GM21717 (cell line): ENCODE measurements at regions not wholly inside any gene's neighbourhood (a gene's known extent, or its start where the extent isn't known, plus 50 kb on each side); places are given as distances from the start of the nearest gene placed in this dataset.
"Not testable (repeated sequence)": the region's sequence is repeated elsewhere in the genome, so short reads cannot be mapped to it uniquely, and the experiment has no call there.

Experiments used
- ATAC-seq: cut with Tn5 transposase; IDR thresholded peaks from one replicate; pipeline ENCODE4 v1.9.1; 2021; ENCODE audit warnings: mild to moderate bottlenecking, moderate library complexity; ENCODE audit not compliant: unreplicated experiment

DNA sequence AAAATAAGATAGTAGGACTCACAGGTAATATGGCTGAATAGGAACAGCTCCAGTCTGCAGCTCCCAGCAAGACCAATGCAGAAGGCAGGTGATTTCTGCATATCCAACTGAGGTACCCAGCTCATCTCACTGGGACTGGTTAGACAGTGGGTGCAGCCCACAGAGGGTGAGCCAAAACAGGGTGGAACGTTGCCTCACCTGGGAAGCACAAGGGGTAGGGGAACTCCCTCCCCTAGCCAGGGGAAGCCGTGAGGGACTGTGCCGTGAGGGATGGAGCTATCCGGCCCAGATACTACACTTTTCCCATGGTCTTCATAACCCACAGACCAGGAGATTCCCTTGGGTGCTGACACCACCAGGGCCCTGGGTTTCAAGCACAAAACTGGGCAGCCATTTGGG, 114.8 kb upstream of the GNAI1 start:
- ATAC-seq = not testable (repeated sequence)

DNA sequence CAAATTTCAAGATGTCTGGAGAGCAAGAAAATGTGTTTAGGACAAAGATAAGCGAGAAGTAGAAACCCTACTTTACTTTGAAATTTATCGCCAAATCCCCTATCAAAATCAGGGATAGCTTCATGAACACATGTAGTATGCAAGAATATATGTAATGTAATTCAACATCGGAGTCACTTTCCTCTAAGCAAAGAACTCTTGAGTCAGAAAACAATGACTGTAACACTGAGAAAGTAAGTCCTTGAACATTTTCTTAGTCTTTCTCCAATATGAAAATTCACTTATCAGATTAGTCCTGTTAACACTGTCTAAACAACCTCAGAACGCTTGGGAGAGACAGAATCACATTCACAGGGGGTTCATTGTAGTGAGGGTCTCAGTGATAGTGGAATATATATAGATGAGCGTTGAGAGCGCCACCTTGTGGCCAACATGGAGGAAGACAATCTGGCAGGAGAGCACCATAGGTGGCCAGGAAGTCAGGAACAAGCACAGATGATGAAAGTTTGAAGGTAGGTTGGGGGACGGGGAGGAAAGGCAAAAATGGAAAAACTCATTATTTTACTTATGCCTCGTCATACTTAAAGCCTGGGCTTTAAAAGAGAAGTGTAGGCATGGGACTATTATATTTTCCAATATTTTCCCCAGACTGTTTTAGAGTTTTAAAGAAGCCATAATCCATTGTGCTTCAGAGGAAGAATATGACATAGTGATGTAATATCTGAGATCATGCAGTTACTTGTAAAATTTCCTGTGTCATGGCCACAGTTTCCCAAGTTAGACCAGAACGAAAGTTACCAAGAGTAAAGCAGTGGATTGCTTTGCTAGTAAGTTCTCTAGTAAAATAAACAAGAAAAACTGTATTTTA, 115.5 kb upstream of the GNAI1 start:
- peak; percentile 97 for ATAC-seq

DNA sequence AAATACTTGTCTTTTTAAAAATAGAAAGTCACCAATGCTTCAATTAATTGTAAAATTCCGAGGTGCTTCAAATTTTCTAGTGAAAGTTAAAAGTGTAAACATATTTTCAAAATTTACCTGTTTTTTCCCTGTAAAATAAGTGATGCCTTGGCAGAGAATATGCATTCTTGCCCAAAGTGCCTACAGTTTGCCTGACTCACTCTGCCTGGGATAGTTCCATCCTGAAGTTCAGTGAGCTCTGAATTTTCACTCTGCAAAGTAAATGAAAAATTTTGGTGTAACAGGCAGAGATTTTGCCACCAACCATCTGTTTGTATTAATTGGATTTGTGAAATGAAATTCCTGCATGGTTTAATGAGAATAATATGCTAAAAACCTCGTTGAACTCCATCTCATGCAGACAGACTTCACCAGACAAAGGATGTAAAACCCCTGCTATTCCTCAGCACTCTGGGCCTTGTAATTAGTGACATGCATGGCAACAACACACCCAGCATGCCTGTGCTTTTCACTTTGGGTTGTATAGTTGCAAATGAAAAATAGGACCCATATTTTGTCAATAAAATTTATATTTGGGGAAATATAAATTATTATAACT, 117.4 kb upstream of the GNAI1 start:
- no peak for ATAC-seq

DNA sequence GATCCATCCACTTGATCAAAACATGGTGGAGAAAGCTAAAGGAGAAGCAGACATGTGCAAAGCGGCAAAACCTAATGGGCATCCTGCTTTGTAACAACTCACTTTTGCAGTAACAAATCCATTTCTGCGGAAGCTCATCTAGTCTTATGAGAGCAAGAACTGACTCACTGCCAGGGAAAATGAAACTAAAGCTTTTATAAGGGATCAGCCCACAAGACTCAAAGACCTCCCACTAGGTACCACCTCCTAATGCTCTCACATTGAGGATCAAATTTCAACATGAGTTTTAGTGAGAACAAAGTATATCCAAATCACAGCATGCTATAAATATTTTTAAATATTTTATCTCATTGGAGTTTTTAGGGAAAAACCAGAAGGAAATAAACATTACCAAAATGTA, 120.1 kb upstream of the GNAI1 start:
- ATAC-seq = no peak

DNA sequence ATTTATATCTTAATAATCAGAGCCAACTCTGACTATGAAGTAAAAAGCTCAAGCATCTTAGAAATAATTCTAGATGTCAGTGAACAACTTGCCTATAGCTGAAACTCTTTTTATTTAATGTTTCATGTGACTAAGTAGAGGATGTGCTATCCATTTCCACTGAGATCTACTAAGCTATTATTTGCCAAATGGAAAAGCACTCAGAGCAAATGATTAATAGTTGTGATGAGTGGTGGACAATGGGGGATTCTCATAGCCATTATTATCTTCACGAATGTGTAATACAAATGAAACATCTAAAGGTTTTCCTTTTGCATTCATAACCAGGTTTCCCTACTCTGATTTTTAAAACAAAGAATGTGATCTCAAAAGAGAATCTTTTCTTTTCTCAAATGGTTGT, 126.6 kb upstream of the GNAI1 start:
- no peak for ATAC-seq

DNA sequence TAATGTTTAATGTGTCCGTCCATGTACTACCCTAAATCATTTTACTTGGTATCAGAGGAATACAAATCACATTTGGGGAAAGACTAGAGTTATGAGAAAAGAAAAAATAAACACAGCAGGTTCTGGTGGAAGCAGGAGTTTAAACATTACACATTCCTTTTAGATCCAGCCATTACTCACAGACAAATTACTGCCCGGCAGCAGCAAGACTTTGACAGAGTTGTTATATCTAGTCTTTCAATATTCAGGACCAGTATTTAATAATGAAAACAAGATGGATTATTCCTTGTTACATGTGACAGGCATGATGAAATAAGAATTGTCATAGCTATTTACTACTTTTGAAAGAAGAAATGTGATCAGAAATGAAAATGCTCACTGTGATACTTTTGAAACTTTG, 131.8 kb upstream of the GNAI1 start:
- ATAC-seq = no peak

DNA sequence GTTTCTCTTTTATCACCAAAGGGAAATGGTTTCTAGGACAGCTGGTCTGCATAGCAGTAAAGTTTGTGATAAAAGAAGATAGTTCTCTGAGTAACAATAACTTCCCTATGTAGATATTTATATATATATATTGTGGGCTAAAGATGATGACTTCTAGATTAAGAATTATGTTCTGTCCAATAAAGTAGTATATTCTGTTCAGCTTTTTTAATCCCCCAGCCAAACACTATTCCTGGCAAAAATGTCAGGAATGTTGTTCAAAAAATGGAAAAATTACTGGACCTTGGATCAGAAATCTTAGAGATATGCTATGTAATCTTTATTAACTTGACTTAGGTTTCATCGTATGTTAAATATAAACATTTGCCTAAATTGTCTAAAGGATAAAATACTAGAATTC, 136.3 kb upstream of the GNAI1 start:
- ATAC-seq = no peak

DNA sequence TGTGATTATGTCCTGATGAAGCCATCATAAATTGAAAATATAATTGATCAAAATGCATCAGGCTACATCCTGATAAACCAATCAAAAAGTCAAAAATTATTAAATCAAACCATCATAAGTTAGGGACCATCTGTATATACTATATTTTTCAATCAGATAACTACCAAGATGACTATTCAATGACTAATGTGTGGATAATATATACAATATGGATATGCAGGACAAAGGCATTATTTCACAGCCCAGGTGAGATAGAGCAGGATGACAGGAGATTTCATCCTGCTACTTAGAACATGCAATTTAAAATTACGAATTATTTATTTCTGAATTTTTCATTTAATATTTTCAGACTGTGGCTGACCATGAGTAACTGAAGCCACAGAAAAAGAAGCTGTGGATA, 137.3 kb upstream of the GNAI1 start:
- no peak for ATAC-seq

DNA sequence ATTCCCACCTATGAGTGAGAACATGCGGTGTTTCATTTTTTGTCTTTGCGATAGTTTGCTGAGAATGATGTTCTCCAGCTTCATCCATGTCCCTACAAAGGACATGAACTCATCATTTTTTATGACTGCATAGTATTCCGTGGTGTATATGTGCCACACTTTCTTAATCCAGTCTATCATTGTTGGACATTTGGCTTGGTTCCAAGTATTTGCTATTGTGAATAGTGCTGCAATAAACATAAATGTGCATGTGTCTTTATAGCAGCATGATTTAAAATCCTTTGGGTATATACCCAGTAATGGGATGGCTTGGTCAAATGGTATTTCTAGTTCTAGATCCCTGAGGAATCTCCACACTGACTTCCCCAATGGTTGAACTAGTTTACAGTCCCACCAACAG, 138.9 kb upstream of the GNAI1 start:
- ATAC-seq = not testable (repeated sequence)

DNA sequence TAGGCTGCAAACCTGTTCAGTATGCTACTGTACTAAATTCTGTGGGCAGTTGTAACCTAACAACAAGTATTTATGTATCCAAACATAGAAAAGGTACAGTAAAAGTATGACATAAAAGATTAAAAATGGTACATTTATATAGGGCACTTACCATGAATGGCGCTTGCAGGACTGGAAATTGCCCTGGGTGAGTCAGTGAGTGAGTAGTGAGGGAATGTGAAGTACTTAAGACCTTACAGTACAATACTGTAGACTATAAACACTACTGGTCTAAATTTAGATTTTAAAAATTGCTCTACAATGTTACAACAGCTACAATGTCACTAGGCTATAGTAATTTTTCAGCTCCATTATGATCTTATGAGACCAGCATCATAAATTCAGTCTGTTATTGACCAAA, 146.0 kb upstream of the GNAI1 start:
- ATAC-seq = no peak

DNA sequence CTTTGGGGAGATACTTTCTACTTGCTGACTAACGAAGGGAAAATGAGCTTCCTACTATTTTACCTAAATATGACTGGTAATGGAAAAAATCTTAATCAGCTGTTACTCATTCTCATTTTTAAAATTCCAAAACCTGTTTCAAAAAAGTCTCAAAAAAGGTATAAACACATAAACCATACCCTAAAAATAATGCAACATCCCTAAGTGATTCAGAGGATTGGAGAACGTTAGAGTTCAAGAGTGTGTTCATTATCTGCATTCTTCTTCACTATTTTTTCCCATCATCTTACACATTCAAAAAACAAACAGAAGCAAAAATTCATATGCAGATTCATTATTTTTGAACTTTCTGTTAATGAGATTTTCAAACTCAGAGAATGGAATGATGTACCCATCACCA, 150.4 kb upstream of the GNAI1 start:
- no peak for ATAC-seq

DNA sequence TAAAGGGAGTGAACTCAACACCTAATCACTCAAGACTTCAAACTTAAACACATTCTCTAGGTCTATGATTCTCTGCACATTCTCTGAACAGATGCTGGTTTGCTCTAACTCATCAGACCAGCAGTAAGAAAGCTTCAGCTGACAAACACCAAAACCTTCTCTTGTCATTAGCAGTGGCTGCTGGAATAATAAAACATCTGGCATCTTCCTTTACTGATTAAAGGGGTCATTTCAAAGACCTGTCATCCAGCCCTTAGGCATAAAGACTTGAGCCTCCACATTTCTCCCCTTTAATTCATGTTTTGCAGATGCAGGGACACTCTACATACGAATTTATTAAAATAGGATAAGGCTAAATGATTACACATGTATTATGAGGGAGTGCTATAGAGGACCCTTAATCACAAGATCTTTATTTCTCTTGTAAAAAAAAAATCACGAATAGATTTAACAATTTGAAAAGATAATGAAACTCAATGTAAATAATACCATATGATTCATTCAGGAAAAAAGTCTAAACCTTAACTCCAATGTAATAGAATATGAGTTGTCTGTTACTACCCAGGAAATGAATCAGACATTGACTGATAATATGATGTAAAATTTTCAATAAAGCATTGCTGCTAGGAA, 152.4 kb upstream of the GNAI1 start:
- ATAC-seq = no peak

DNA sequence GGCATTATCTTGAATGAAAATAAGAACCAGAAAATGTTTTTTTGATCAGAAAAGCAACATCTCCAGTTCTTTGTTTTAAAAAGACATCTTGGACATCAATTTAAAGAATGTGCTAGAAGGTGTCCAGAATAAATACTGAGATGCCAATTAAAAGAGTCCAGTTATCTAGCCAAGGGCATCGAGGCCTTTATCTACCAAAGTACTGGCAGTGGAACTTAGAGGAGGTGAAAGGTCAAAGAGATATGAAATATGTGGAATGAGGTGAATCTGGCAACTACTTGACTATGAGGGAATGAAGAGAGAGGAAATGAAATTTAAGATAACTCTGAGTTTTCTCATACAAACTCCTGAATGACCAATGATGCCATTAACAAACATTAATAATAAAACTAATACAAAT, 154.3 kb upstream of the GNAI1 start:
- no peak for ATAC-seq

DNA sequence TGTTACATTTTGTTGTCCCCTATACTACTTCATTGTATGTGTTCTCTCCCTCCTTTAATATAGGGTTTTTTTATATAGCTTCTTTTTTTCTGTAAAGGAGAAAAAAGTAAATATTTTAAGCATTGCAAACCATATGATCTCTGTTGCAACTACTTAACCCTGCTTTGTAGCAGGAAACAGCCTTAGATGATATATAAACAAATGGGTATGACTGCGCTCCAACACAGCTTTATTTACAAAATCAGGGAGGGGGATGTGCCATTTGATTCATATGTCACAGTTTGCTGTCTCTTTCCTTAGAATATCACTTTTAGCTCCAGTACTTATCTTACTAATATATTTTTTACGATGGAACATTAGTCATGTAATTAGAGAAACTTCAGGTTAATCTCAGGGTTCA, 155.2 kb upstream of the GNAI1 start:
- no peak for ATAC-seq

DNA sequence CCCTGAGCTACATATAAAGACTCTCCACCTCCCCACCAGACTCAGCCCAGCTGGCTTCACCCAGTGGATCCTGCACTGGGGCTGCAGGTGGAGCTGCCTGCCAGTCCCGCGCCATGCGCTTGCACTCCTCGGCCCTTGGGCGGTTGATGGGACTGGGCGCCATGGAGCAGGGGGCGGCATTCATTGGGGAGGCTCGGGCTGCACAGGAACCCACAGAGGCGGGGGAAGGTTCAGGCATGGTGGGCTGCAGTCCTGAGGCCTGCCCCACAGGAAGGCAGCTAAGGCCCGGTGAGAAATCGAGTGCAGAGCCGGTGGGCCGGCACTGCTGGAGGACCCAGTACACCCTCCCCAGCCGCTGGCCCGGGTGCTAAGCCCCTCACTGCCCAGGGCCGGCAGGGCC, 157.2 kb upstream of the GNAI1 start:
- no peak for ATAC-seq

DNA sequence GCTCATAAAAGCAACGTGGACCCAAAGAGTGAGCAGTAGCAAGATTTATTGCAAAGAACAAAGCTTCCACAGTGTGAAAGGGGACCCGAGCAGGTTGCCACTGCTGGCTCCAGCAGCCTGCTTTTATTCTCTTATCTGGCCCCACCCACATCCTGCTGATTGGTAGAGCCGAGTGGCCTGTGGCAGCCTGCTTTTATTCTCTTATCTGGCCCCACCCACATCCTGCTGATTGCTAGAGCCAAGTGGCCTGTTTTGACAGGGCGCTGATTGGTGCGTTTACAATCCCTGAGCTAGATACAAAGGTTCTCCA, 158.0 kb upstream of the GNAI1 start:
- ATAC-seq = not testable (repeated sequence)

DNA sequence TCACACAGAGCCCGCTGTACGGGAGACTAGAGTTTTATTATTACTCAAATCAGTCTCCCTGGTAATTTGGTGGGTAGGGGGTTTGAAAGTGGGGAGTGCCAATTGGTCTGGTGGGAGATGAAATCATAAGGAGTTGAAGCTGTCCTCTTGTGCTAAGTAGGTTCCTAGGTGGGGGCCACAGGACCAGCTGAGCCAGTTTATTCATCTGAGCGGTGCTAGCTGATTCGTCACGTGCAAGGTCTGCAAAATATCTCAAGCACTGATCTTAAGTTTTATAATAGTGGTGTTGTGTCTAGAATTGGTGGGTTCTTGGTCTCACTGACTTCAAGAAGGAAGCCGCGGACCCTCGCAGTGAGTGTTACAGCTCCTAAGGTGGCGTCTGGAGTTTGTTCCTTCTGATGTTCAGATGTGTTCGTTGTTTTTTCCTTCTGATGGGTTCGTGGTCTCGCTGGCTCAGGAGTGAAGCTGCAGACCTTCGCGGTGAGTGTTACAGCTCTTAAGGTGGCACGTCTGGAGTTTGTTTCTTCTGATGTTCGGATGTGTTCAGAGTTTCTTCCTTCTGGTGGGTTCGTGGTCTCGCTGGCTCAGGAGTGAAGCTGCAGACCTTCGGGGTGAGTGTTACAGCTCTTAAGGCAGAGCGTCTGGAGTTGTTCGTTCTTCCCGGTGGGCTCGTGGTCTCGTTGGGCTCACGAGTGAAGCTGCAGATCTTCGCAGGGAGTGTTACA, 158.5 kb upstream of the GNAI1 start:
- ATAC-seq = not testable (repeated sequence)

DNA sequence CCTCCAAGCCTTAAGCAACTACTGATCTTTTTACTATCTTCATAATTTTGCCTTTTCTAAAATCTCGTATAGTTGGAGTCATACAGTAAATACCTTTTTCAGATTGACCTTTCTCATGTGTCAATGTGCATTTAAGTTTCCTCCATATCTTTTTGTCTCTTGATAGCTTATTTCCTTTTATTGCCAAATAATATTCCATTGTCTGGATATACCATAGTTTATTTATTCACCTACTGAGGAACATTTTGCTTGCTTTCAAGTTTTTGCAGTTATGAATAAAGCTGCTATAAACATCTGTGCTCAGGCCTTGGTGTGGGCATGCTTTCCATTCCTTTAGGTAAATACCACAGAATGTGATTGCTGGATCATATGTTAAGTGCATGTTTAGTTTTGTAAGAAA, 161.2 kb upstream of the GNAI1 start:
- ATAC-seq = no peak

DNA sequence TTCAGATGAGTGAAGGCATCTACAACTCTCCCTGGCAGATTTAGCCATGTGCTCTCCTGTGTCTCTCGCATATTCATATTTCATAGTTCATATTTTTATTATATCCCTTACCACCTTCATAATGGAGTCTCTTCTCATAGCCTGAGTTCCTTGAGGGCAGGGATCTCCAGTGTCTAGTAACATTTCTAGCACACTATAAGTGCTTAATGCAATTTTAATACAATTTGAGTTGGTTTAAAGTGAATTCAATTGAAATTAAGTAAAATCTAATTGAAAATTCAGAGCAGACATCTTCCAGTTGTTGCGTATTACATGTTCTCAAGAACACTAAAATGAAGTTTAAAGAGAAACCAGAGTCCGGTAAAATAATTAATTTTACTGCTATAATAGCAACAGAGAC, 163.6 kb upstream of the GNAI1 start:
- no peak for ATAC-seq

DNA sequence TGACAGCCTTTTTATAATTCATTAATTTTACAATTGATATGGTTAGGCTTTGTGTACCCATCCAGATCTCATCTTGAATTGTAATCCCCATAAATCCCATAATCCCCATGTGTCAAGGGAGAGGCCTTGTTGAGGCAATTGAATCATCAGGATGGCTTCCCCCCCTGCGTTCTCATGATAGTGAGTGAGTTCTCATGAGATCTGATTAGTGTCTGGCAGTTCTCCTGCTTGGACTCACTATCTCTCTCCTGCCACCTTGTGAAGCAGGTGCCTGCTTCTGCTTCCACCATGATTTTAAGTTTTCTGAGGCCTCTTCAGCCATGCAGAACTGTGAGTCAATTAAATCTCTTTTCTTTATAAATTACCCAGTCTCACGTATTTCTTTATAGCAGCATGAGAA, 165.7 kb upstream of the GNAI1 start:
- no peak for ATAC-seq

DNA sequence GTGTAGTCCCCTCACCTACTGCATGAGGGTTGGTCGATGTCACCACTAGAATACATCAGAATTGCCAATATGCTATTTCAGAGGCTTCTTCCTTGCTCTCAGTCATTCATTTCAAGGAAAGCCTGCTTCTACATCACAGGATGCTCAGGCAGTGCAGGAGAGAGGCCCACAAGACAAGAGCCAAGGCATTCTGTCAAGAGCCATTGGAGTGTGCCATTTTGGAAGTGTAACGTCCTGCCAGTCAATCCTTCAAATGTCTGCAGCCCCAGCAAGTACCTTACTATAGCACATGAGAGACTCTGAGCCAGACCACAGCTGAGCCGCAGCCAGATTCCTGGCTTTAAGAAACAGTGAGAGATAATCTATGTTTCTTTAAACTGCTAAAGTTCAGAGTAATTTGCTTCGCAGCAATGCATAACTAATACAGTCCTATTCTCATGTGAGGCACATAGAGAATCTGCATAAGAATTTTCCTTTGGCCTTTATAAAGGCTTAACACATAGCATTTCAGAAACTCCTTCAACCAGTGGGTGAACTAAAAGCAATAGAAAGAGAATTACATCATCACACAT, 166.5 kb upstream of the GNAI1 start:
- ATAC-seq = no peak
